Fibroblast of lung (primary cell): ENCODE measurements at regions not wholly inside any gene's neighbourhood (a gene's known extent, or its start where the extent isn't known, plus 50 kb on each side); places are given as distances from the start of the nearest gene placed in this dataset.

Source experiments
- EZH2 ChIP-seq: IDR thresholded peaks from 2 replicates; pipeline ENCODE4 v1.5.1; 2012; ENCODE audit warnings: low read length, control low read depth, mild to moderate bottlenecking; ENCODE audit errors: missing control alignments
- TF ChIP-seq, protein P1 (sequence below), 2 donors: IDR thresholded peaks in 1 of 2; conservative IDR thresholded peaks in 1 of 2; 1 replicate in 1 of 2; 2 replicates in 1 of 2; pipeline ENCODE4 v1.5.1; 2011 to 2012; ENCODE audit warnings: low read length in 2 of 2, control low read depth in 1 of 2, inconsistent platforms in 1 of 2, low read depth in 1 of 2, mild to moderate bottlenecking in 1 of 2

DNA sequence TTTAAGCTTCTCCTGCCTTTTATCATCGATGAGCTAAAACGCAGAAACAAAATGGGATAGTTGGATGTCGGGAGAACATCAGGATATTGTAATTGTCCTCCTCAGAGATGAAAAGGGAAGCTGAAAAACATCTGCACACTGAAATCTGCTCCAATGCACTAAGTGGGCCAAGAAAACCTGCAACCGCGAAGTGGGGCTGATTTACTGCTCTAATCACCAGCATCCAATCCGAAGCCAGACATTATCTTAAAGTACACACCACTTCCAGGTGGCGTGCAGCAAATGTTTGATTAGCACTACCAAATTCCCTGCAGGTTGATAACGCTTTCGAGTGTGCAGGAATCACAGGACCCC is 230.3 kb upstream of the SLC14A2 start:
- TF ChIP-seq, protein P1, sequence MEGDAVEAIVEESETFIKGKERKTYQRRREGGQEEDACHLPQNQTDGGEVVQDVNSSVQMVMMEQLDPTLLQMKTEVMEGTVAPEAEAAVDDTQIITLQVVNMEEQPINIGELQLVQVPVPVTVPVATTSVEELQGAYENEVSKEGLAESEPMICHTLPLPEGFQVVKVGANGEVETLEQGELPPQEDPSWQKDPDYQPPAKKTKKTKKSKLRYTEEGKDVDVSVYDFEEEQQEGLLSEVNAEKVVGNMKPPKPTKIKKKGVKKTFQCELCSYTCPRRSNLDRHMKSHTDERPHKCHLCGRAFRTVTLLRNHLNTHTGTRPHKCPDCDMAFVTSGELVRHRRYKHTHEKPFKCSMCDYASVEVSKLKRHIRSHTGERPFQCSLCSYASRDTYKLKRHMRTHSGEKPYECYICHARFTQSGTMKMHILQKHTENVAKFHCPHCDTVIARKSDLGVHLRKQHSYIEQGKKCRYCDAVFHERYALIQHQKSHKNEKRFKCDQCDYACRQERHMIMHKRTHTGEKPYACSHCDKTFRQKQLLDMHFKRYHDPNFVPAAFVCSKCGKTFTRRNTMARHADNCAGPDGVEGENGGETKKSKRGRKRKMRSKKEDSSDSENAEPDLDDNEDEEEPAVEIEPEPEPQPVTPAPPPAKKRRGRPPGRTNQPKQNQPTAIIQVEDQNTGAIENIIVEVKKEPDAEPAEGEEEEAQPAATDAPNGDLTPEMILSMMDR (conservative IDR thresholded peaks at IDR 0.05 in 1 of 2, IDR thresholded peaks at IDR 0.05 in 1 of 2; ENCODE audit: low read depth in 1 of 2, low read length in 2 of 2): no peak
- TF ChIP-seq EZH2: no peak
